ENCODE measurements at regions not wholly inside any gene's neighbourhood (a gene's known extent, or its start where the extent isn't known, plus 50 kb on each side); places are given as distances from the start of the nearest gene placed in this dataset.

DNA sequence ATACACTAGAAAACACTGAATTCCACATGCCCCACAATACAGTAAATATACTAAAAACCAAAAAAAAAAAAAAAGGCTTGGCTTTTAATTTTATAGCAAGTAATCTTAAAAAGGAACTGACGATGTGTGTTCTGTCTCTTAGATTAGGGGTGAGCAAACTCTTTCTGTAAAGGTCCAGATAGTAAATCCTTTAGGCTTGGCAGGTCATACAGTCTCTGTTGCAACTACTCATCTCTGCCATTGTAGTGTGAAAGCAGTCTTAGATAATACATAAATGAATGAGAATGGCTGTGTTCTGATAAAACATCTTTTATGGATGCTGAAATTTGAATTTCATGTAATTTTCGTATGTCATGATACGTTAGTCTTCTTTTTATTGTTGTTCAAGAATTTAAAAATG, 150.2 kb downstream of the SLC30A10 start:
- no peak overlapping the region for H3K4me3 ChIP-seq
- TF ChIP-seq, protein P1, sequence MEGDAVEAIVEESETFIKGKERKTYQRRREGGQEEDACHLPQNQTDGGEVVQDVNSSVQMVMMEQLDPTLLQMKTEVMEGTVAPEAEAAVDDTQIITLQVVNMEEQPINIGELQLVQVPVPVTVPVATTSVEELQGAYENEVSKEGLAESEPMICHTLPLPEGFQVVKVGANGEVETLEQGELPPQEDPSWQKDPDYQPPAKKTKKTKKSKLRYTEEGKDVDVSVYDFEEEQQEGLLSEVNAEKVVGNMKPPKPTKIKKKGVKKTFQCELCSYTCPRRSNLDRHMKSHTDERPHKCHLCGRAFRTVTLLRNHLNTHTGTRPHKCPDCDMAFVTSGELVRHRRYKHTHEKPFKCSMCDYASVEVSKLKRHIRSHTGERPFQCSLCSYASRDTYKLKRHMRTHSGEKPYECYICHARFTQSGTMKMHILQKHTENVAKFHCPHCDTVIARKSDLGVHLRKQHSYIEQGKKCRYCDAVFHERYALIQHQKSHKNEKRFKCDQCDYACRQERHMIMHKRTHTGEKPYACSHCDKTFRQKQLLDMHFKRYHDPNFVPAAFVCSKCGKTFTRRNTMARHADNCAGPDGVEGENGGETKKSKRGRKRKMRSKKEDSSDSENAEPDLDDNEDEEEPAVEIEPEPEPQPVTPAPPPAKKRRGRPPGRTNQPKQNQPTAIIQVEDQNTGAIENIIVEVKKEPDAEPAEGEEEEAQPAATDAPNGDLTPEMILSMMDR (IDR thresholded peaks at IDR 0.05) = no peak
- no peak for TF ChIP-seq POLR2A (IDR thresholded peaks at IDR 0.05)
- TF ChIP-seq EP300 (IDR thresholded peaks at IDR 0.05) = no peak
- no peak for TF ChIP-seq POLR2AphosphoS5 (IDR thresholded peaks at IDR 0.05)
- no peak overlapping the region for H3K27ac ChIP-seq
- no peaks in the 10 kb centered on the region for H3K36me3 ChIP-seq
- no peaks in the 10 kb centered on the region for H3K27me3 ChIP-seq
- WGBS, 2 donors (ENCODE audit: low coverage in 1 of 2) = 78 to 87% methylated on average over 3 of the region's 3 CpGs
- ATAC-seq = no peak
- no peaks in the 10 kb centered on the region for H3K4me1 ChIP-seq
- H3K9me3 ChIP-seq = no peaks in the 10 kb centered on the region

DNA sequence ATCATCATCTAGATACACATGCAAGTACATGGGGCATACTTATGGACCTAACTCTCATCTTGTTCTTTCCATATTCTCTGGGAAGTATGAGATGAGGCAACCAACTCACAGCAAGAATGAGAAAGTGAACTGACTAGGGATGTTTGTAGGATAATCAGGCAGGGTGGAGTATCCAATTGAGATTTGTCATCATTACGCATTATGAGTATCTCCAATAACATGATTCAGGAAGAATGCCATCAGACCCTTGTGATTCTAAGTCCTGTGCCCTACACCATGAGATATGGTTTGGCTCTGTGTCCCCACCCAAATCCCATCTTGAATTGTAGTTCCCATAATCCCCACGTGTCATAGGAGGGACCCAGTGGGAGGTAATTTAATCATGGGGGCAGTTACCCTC, 154.0 kb downstream of the SLC30A10 start:
- WGBS, 2 donors (ENCODE audit: low coverage in 1 of 2) = 90 to 100% methylated on average over 2 of the region's 2 CpGs
- no peak overlapping the region for H3K27ac ChIP-seq
- no peaks in the 10 kb centered on the region for H3K36me3 ChIP-seq
- no peaks in the 10 kb centered on the region for H3K27me3 ChIP-seq
- TF ChIP-seq POLR2AphosphoS5 (IDR thresholded peaks at IDR 0.05) (no peak), POLR2A (IDR thresholded peaks at IDR 0.05) (no peak), EP300 (IDR thresholded peaks at IDR 0.05) (no peak)
- TF ChIP-seq, protein P1 (IDR thresholded peaks at IDR 0.05) = no peak
- no peak overlapping the region for H3K4me3 ChIP-seq
- ATAC-seq = no peak
- no peaks in the 10 kb centered on the region for H3K9me3 ChIP-seq
- no peaks in the 10 kb centered on the region for H3K4me1 ChIP-seq

DNA sequence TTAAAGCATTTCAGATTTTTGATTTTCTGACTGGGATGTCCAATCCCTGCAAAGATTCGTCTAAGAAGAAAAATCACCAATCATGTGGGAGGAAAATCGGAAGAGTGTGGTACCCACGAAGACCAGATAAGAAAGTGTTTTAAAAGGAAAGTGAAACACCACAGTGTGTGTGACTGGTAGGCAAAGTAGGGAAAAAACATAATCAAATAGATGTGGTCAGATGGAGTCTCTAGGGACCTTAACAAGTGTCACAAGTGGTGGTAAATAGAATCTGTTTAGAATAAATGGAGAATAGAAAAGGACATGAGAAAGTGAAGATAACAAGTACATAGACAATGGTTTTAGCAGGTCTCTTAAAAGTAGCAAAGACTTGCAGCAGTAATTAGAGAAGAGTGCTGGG, 154.6 kb downstream of the SLC30A10 start:
- no peaks in the 10 kb centered on the region for H3K27me3 ChIP-seq
- no peaks in the 10 kb centered on the region for H3K4me1 ChIP-seq
- ATAC-seq = no peak
- no peak for TF ChIP-seq EP300 (IDR thresholded peaks at IDR 0.05)
- no peak for TF ChIP-seq POLR2A (IDR thresholded peaks at IDR 0.05)
- TF ChIP-seq, protein P1 (IDR thresholded peaks at IDR 0.05) = no peak
- TF ChIP-seq POLR2AphosphoS5 (IDR thresholded peaks at IDR 0.05) = no peak
- H3K4me3 ChIP-seq = no peak overlapping the region
- H3K27ac ChIP-seq = no peak overlapping the region
- H3K9me3 ChIP-seq = no peaks in the 10 kb centered on the region
- WGBS, 2 donors (ENCODE audit: low coverage in 1 of 2) = 87 to 95% methylated on average over 3 of the region's 3 CpGs
- H3K36me3 ChIP-seq = no peaks in the 10 kb centered on the region

DNA sequence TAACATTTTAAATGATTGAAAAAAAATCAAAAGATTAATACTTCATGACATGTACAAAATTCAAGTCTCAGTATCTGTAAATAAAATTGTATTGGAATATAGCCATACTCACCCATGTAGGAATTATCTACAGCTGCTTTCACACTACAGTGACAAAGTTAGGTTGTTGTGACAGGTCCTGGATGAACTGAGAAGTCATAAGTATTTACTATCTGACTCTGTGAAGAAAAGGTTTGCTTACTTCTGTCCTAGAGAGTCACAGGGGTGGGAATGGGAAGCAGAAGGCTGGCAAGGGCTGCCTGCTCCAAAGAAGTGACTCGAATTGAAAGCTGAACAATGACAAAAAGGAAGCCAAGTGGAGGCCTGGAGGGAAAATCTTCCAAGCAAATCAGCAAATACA, 155.2 kb downstream of the SLC30A10 start:
- ATAC-seq = no peak
- Histone ChIP-seq H3K4me3 (no peak overlapping the region), H3K27me3 (no peaks in the 10 kb centered on the region), H3K27ac (no peak overlapping the region), H3K9me3 (no peaks in the 10 kb centered on the region), H3K4me1 (no peaks in the 10 kb centered on the region), H3K36me3 (no peaks in the 10 kb centered on the region)
- WGBS, 2 donors (ENCODE audit: low coverage in 1 of 2) = 36 to 50% methylated on average over 1 of the region's 1 CpG
- TF ChIP-seq EP300 (IDR thresholded peaks at IDR 0.05) (no peak), POLR2AphosphoS5 (IDR thresholded peaks at IDR 0.05) (no peak), POLR2A (IDR thresholded peaks at IDR 0.05) (no peak)
- TF ChIP-seq, protein P1 (IDR thresholded peaks at IDR 0.05) = no peak

DNA sequence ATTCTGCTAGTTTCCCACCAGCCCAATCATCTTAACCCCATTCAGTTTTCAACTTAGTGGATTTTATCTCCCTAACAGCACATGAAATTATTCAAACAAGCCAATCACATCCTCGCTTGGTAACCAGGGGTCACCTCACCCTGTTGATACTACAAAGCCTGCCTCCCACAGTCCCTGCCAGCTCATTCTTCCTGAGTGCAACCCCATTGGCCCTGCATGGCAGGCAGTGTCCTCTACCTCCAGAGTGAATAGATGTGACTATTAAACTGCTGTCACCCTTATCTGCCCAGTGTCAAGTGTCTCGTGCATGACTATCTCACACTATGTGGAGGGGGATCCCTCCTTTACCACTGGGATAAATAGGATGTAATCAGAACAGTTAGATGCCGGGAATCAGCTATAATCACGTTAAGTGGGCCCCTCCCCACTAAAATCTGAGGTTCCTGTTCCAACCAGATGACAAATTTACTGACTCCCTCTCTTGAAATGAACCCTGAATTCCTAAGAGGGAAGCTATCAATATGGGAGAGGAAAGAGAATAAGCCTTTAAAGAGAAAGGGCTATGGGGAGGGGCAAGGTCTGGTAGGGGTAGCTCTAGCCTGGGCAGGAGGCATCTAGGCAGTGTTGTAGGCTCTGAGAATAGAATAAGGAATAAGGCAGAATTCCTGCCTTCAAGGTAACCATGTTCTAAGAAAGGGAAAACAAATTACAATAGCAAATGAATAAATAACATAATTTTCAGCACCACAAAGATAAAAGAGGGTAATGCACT, 155.9 kb downstream of the SLC30A10 start:
- Histone ChIP-seq H3K36me3 (no peaks in the 10 kb centered on the region), H3K4me1 (no peaks in the 10 kb centered on the region), H3K27ac (no peak overlapping the region), H3K9me3 (peaks cover 0 to 6% (median 0%) of the 10 kb centered on the region in 3 donors), H3K4me3 (no peak overlapping the region), H3K27me3 (no peaks in the 10 kb centered on the region)
- no peak for ATAC-seq
- WGBS, 2 donors (ENCODE audit: low coverage in 1 of 2) = 85 to 100% methylated on average over 1 of the region's 4 CpGs
- TF ChIP-seq EP300 (IDR thresholded peaks at IDR 0.05) = no peak
- no peak for TF ChIP-seq POLR2A (IDR thresholded peaks at IDR 0.05)
- TF ChIP-seq, protein P1 (IDR thresholded peaks at IDR 0.05) = no peak
- TF ChIP-seq POLR2AphosphoS5 (IDR thresholded peaks at IDR 0.05) = no peak

Data from gastroesophageal sphincter (tissue), 4 donors.